Middle frontal gyrus (tissue), 1 donor: ENCODE measurements at regions not wholly inside any gene's neighbourhood (a gene's known extent, or its start where the extent isn't known, plus 50 kb on each side); places are given as distances from the start of the nearest gene placed in this dataset.

Experiments
- DNase-seq: peaks from one replicate; pipeline ENCODE4 v3.0.0-alpha.2; 2015; ENCODE audit warnings: low spot score; ENCODE audit errors: extremely low spot score

DNA sequence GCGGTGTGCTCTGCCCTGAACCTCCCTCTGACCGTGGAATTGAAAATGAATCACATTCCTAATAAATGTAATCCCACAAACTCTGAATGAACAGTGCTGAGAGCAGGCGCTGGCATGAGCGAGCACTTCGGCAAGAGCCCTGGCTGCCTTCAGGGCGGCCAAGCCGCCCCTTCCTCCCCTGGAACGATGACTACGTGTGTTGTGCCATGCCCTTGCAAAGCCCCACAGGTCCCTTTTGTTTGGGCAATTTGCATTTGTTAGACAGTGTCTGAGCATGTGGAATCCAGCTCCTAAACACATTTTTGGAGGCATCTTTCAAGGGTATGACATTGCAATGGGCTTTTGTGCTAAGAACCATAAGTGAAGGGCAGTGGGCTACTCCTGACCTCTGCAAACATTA is 95.6 kb upstream of the MKI67 start:
- DNase-seq, result no peak

DNA sequence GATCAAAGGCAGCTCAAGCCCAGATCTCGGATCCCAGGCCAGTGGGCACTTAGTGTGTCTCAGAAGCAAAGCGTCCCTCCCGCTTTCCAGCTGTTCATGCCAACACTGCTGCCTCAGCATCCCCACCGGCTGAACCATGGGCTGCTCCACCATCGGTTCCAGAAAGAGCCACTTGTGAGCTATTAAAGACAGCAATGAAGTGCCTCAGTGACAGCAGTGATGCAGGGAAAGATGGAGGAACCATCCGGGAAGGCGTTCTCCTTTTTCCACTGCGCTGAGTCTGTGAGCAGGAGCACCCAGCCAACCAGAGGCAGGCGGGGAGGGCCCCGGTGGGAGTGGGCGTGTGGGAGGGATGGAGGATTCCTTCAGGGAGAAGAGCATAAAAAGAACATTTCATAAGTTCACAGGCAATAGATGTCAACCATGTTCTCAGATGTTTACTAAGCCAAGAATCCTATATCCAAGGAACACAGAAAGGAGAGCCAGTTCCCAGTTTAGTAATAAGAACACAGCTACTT is 96.2 kb upstream of the MKI67 start:
- DNase-seq, result no peak

GRCh38 chr10:128230401-128230800 is 104.2 kb upstream of the MKI67 start:
- no peak for DNase-seq

DNA sequence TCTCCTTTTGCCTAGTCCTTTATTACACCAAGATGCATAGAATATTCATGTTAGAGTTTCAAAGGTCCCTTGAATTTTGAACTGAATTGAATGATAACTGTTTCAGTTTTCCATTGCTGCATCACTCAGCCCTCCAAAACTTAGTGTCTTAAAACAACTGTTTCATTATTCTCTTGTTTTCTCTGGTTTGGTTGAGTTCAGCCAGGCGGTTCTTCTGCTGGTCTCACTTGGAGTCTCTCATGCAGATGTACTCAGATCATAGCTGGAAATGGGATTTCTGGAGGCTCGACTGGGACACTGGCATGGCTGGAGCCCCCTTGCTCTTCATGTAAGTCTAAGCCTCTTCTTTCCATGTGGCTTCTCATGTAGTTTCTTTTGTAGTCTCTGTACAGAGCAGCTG is 107.2 kb upstream of the MKI67 start:
- DNase-seq, result no peak

DNA sequence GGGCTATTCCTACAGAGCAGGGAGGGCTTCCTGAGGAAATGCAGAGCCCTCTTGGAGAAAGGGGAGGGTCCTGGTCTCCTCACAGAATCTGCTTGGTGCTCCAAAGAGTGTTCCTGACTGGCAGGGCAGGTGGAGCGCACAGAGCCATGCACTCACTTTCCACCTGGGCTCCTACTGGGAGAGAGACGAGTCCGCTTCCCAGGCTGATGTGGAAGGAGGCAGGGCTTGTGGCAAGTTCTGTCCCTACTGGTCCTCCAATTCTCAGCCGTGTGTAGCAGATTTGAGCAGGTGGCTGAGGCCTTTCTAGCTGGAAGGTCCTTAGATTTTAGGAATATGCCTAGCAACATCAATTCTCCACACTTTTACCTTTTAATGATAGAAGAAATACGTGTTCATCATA is 111.5 kb upstream of the MKI67 start:
- DNase-seq, result no peak

GRCh38 chr10:128241023-128241422 is 114.8 kb upstream of the MKI67 start:
- DNase-seq, result no peak

GRCh38 chr10:128242641-128243040 is 116.4 kb upstream of the MKI67 start:
- no peak for DNase-seq

DNA sequence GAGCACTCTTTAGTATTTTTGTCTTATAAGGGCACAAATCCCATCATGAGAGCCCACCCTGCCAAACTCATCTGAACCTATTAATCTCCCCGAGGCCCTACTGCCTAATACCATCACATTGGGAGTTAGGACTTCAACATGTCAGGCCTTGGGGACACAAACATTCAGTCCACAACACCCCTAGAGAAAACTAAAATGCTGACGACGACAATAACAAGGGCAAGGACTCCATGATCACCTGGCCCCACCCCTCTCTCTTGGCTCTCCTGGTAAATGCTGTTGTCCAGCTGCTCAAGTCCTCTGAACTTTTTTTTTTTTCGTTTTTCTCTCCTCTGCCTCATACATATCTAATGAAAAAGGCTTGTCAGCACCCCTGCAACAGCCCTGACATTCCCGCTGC is 118.8 kb upstream of the MKI67 start:
- DNase-seq, result no peak

- no peak for DNase-seq
These were observed 121.4 kb upstream of the MKI67 start for GRCh38 chr10:128247576-128247975.

- DNase-seq, result no peak
These were observed 128.3 kb upstream of the MKI67 start for GRCh38 chr10:128254476-128254875.

DNA sequence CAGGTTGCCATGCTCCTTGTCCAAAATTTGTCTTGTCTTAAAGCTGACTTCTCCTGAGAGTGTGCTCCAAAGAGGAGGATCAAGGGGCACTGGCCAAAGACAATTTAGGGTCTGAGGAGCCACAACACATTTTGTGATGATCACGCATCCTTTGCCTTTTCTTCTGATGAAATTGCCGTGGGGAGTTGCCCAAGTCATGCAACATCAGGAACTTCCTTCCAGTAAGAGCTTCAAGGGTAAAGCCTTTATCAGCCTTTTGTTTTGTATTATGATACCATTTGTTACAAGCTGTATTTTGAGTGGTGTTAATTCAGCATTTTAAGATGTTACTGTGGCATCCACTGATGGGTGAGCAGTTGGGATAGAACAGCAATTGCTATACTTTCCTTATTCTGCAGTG is 131.2 kb upstream of the MKI67 start:
- no peak for DNase-seq

DNA sequence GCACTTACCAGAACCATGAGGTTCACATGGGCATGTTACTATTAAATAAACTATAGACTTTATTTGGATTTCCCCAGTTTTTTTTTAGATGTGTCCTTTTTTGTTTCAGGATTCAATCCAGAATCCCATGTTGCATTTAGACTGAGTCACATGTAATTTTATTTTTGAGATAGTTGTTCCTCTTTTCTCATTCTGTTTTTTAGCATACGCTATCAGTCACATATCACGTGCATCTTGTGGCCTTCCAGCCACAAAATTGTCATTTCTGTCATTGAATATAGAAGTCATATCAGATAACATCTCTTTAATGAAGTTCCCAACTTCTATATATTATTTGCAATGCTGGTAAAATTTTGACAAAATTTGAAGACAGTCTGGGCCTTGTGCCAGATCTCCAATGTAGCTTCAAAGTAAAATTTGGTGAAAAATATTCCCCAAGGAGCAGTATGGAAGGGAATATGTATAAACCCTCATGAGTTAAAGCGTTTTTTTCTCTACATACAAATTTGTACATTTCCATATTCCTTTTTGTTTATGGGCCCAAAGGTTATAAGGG is 132.3 kb upstream of the MKI67 start:
- no peak for DNase-seq

DNA sequence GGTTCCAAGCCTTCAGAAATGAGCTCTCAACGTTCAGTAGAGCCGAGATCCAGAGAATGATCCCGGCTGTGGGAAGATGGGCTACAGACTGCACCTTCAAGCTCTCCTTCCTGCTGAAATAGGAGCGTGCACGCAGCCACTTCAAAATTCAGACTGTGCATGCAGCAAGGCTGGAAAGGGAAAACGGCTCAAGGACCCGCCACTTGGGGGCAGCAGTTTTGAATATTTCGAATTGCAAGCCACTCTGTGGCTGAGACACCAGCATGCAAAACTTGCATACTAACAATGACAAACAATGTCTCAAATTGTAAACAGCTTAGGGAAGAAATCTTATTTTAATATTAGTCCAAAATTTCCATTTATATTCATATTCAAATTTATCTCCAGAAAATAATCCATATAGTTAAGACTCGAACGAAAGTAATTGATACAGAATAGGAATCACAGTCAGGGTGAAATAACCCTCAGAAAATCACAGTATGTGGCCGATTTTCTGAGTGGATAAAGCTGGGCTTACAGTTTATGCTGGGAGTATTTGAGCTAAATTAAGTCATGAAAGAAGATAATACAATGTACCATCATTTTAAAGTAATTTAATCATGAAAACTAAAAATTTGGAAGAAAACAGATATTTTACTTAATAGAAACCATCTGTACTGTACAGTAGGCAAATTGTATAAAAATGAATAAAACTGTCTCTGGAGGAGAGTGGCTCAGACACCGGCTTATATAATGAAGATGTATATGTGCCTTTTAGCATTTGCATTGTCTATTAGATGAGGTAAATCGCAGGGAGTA is 137.9 kb upstream of the MKI67 start:
- DNase-seq, result peak; percentile 71

- DNase-seq, result no peak
These were observed 139.4 kb upstream of the MKI67 start for GRCh38 chr10:128265596-128265995.

DNA sequence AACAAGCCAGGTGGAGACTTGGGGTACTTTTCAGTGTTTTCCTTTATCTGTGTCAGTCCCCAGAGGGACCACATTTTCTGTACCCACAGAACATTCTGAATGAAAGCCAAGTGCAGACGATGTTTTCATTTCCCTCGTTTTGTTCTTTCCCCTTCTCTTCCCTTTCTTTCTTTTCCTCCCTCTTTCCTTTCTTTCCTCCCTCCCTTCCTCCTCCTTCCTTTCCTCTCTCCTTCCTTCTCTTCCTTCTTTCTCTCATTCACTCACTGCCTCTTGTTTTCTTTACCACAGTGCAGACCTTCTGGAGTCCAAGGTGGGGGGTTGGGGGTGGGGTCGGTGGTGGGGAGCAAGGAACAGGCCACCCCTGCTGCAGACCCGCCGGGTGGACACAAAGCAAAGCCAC is 141.4 kb upstream of the MKI67 start:
- no peak for DNase-seq

DNA sequence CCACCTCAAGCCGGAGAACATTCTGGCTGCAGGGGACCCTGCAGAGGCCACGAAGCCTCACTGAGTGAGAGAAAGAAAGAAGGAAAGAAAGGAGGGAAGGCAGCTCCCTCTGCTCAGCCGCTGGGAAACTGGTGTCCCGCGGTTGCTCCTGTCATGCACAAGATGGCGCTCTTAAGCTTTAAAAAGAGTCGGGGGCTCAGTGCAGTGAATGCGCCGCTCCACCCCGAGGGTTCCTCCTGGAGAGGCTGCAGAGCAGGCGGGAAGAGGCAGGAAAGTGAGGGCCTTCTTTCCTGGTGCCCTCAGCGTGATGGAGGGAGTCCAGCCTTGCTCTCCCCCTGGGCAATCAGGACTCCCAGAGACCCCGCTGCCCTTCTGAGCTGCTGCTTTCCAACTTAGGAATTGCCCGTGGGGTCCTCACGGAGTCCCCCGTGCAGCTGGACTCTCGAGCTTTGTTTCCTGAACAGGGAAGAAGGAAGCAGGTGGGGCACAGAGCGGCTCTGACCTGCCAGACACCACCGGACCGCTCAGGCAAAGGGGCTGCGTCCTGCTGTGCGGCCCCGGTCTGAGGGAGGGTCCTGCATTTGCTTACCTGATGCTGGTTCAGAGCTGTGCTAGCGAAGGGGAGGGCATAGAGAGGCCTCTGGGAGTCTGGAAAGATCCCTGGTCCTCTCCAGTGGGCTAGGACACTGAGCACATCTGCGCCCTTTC is 141.9 kb upstream of the MKI67 start:
- no peak for DNase-seq

DNA sequence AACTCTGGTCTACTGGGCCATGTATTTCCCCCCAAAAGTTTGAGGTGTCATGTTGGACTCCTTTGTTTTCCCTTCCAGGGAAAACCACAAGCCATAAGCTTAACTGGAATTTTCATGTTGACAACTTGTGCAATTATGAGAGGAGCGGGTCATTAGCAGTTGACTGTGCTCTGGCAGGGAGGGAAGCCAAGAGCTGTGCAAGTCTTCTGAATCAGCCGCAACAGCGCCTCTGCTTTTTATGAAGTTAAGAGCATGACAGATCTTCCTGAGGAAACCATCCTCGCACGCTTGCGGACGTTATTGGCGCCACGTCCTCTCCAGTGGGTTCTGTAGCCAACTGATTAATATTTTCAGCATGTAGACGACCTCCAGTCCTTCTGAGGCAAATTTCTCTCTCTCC is 148.7 kb upstream of the MKI67 start:
- DNase-seq, result no peak

DNA sequence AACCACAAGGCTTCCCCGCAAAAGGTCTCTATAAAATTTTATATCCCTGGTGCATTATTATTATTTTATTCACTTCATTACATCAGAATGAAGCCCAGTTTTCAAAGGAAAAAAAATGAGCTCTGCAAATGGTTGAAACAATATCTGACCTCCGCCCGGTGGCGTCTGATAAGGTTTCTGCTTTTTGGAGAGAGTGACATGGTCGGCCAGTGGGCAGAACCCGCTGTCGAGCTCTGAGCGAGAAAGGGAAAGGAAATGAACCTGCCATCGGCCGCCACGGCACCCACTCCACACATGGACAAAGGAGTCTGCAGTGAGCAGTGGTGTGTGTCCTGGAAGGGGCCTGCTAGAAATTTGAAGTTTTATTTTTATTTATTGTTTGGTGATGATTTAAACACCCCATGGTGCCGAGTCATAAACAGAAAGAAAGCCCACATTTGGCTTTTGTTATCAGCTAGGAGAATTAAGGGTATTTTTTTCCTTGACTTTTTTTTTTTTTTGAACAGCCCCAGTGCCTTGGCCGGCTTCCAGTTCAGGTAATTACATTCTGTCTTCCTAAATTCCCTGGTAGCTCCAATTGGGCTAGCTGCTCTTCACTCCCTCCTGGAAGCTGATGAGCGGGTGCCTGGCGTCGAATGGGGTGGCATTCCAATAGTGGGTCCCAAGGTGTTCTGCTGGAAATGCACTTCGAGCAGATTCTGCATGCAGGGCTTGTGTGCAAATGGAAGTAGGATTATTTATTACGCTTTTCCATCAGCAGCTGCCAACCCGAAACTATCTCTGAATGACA is 149.4 kb upstream of the MKI67 start:
- no peak for DNase-seq

GRCh38 chr10:128277267-128277840 is 151.1 kb upstream of the MKI67 start:
- no peak for DNase-seq

DNA sequence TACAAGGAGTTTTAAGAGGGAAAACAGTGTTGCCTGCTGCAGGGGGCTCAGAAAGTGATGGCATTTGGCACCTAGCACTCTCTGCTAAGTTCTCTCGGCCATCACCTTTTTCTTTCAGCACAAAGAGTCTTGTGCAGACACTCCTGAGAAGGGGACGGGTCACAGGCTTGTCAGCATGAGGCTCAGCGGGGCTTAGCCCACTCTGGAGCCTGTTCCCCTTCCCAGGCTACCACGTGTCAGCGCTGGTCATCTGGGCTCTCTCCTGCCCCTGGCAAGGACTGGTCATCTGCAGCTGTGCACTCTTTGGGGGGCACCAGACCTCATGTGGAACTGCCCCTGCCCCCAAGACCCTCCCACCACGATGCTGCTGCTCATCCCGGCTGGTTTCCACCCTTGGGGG is 152.1 kb upstream of the MKI67 start:
- no peak for DNase-seq

DNA sequence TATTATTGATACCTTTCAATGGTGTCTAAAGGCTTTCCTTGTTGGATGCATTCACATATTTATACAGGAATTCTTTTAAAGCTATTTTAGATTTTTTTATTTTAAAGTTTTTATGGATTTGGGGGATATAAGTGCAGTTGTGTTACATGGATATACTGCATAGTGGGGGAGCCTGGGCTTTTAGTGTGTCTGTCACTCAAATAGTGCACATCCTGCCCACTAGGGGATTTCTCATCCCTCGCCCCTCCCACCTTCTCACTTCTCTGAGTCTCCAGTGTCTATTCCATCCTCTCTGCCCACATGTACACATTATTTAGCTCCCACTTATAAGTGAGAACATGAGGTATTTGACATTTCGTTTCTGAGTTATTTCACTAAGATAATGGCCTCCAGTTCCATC is 154.0 kb upstream of the MKI67 start:
- no peak for DNase-seq
